ENCODE measurements at regions not wholly inside any gene's neighbourhood (a gene's known extent, or its start where the extent isn't known, plus 50 kb on each side); places are given as distances from the start of the nearest gene placed in this dataset.
"Not testable (repeated sequence)": the region's sequence is repeated elsewhere in the genome, so short reads cannot be mapped to it uniquely, and the experiment has no call there.

DNA sequence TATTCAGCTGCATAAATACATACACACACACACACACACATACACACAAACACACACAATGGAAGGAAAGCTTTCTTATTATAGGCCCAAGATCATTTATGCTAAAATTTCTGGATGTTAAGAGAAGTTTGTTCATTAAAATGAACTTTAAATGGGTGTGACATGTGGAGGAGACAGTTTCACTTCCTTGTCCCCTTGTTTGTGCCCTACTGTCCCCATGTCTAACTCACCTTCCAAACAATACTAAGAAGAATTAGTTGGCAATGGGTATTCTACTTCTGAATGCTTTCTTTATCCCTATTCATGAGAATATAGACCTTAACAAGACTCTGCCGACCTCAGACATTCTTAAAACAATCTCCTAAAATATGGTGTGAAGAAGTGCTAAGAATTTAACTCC lies 63.5 kb upstream of the NRIP1 start:
- ATAC-seq: no peak
- TF ChIP-seq GLIS3 (CRISPR knock-in tag; IDR thresholded peaks at IDR 0.05) (no peak), TSHZ2 (CRISPR knock-in tag; IDR thresholded peaks at IDR 0.05) (no peak), TCF4 (CRISPR knock-in tag; IDR thresholded peaks at IDR 0.05; ENCODE audit: borderline replicate concordance) (no peak), ZNF70 (CRISPR knock-in tag; IDR thresholded peaks at IDR 0.05) (no peak), ARNTL (CRISPR knock-in tag; IDR thresholded peaks at IDR 0.05; ENCODE audit: borderline replicate concordance, low read depth) (no peak), TOX (CRISPR knock-in tag; IDR thresholded peaks at IDR 0.05; ENCODE audit: borderline replicate concordance) (no peak), ZNF8 (CRISPR knock-in tag; IDR thresholded peaks at IDR 0.05) (no peak), CSRNP3 (CRISPR knock-in tag; IDR thresholded peaks at IDR 0.05) (no peak), OSR1 (CRISPR knock-in tag; IDR thresholded peaks at IDR 0.05) (no peak), ZC3H10 (CRISPR knock-in tag; IDR thresholded peaks at IDR 0.05) (no peak)

- not testable (repeated sequence) for ATAC-seq
Observed at GRCh38 chr21:15128714-15129113, 63.9 kb upstream of the NRIP1 start.

DNA sequence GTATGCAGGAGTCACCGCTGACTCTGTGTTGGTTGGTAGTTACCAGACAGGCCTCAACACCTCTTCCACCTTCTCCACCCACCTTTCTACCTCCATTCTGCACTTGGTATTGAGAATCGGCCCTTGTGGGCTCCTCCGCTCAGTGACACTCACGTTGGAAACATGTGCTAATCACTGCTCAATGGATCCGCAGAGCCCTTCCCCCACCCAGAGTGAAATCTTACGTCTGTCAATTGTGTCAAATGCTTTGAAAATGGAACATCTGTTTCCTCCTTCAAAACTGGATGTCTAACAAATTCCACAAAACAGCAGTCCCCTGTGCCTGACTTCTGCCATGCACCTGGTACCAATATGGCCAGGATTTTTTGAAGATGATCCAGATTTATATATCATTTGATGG lies 65.5 kb upstream of the NRIP1 start:
- TF ChIP-seq POU6F1 (CRISPR knock-in tag; IDR thresholded peaks at IDR 0.05; ENCODE audit: borderline replicate concordance, low read depth) (no peak), TOX (CRISPR knock-in tag; IDR thresholded peaks at IDR 0.05; ENCODE audit: borderline replicate concordance) (no peak), TCF4 (CRISPR knock-in tag; IDR thresholded peaks at IDR 0.05; ENCODE audit: borderline replicate concordance) (no peak), CSDC2 (CRISPR knock-in tag; IDR thresholded peaks at IDR 0.05) (no peak), ISL1 (CRISPR knock-in tag; IDR thresholded peaks at IDR 0.05) (no peak), RARB (CRISPR knock-in tag; IDR thresholded peaks at IDR 0.05) (no peak), BACH2 (CRISPR knock-in tag; IDR thresholded peaks at IDR 0.05; ENCODE audit: borderline replicate concordance) (no peak), ZNF565 (CRISPR knock-in tag; conservative IDR thresholded peaks at IDR 0.05; ENCODE audit: low read depth) (no peak), ARNTL (CRISPR knock-in tag; IDR thresholded peaks at IDR 0.05; ENCODE audit: borderline replicate concordance, low read depth) (no peak), ZNF70 (CRISPR knock-in tag; IDR thresholded peaks at IDR 0.05) (no peak), ZFP30 (CRISPR knock-in tag; IDR thresholded peaks at IDR 0.05) (no peak), CSRNP3 (CRISPR knock-in tag; IDR thresholded peaks at IDR 0.05) (no peak), ZNF8 (CRISPR knock-in tag; IDR thresholded peaks at IDR 0.05) (no peak), TSHZ2 (CRISPR knock-in tag; IDR thresholded peaks at IDR 0.05) (no peak), SNAI2 (CRISPR knock-in tag; IDR thresholded peaks at IDR 0.05) (no peak), OSR1 (CRISPR knock-in tag; IDR thresholded peaks at IDR 0.05) (no peak), PPARA (CRISPR knock-in tag; IDR thresholded peaks at IDR 0.05; ENCODE audit: borderline replicate concordance) (no peak), ZFP3 (CRISPR knock-in tag; IDR thresholded peaks at IDR 0.05) (no peak)
- TF ChIP-seq, protein P1, sequence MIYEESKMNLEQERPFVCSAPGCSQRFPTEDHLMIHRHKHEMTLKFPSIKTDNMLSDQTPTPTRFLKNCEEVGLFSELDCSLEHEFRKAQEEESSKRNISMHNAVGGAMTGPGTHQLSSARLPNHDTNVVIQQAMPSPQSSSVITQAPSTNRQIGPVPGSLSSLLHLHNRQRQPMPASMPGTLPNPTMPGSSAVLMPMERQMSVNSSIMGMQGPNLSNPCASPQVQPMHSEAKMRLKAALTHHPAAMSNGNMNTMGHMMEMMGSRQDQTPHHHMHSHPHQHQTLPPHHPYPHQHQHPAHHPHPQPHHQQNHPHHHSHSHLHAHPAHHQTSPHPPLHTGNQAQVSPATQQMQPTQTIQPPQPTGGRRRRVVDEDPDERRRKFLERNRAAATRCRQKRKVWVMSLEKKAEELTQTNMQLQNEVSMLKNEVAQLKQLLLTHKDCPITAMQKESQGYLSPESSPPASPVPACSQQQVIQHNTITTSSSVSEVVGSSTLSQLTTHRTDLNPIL (CRISPR knock-in tag; IDR thresholded peaks at IDR 0.05; ENCODE audit: low read depth): no peak
- TF ChIP-seq, protein P2, sequence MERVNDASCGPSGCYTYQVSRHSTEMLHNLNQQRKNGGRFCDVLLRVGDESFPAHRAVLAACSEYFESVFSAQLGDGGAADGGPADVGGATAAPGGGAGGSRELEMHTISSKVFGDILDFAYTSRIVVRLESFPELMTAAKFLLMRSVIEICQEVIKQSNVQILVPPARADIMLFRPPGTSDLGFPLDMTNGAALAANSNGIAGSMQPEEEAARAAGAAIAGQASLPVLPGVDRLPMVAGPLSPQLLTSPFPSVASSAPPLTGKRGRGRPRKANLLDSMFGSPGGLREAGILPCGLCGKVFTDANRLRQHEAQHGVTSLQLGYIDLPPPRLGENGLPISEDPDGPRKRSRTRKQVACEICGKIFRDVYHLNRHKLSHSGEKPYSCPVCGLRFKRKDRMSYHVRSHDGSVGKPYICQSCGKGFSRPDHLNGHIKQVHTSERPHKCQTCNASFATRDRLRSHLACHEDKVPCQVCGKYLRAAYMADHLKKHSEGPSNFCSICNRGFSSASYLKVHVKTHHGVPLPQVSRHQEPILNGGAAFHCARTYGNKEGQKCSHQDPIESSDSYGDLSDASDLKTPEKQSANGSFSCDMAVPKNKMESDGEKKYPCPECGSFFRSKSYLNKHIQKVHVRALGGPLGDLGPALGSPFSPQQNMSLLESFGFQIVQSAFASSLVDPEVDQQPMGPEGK (CRISPR knock-in tag; IDR thresholded peaks at IDR 0.05; ENCODE audit: borderline replicate concordance): no peak
- no peak for ATAC-seq

Data from SK-N-SH treated with all-trans-retinoic acid at 6 μM for 48 hours (cell line).